ENCODE measurements at regions not wholly inside any gene's neighbourhood (a gene's known extent, or its start where the extent isn't known, plus 50 kb on each side); places are given as distances from the start of the nearest gene placed in this dataset.

- no peak for TF ChIP-seq SOX6 (IDR thresholded peaks at IDR 0.05)
- TF ChIP-seq SOX6 (CRISPR knock-in tag; IDR thresholded peaks at IDR 0.05) = 0 out of 2 replicates have a peak, but pooled peaks have one; percentile 14
- no peak for TF ChIP-seq FOXK2 (IDR thresholded peaks at IDR 0.05)
- no peak for TF ChIP-seq FLYWCH1 (CRISPR knock-in tag; IDR thresholded peaks at IDR 0.05)
- no peak for TF ChIP-seq MED1 (CRISPR knock-in tag; IDR thresholded peaks at IDR 0.05)
- TF ChIP-seq RXRB (CRISPR knock-in tag; IDR thresholded peaks at IDR 0.05; ENCODE audit: borderline replicate concordance) = 0 out of 2 replicates have a peak, but pooled peaks have one; percentile 17
Measured at GRCh38 chr16:51538707-51539498, 387.8 kb upstream of the SALL1 start (continued).

GRCh38 chr16:51535591-51535990, 384.5 kb upstream of the SALL1 start:
- Histone ChIP-seq H3K9ac (ENCODE audit: insufficient read depth, low read depth, low read length) (no peak overlapping the region), H3K79me2 (ENCODE audit: insufficient read depth, low read length) (no peaks in the 10 kb centered on the region), H3K4me1 (ENCODE audit: insufficient read depth, low read length) (peaks cover 12% of the 10 kb centered on the region; the same call in 1 of the 2 replicates), H3K9me3 (ENCODE audit: low read length) (no peaks in the 10 kb centered on the region), H3K27me3 (ENCODE audit: control insufficient read depth in 1 of 2, insufficient read depth in 2 of 2, low read length in 2 of 2) (no peaks in the 10 kb centered on the region), H3K4me2 (ENCODE audit: low read depth, low read length) (no peak overlapping the region), H3K27ac (ENCODE audit: extremely low read length, insufficient read depth, low read length) (no peak overlapping the region), H3K4me3 (replicated peaks in 1 of 3; ENCODE audit: insufficient read depth in 1 of 3, low read depth in 2 of 3, low read length in 3 of 3) (no peak overlapping the region), H4K20me1 (ENCODE audit: insufficient read depth, low read length) (no peaks in the 10 kb centered on the region), H3K36me3 (replicated peaks in 1 of 2; ENCODE audit: control insufficient read depth in 1 of 2, insufficient read depth in 2 of 2, low read length in 2 of 2) (no peaks in the 10 kb centered on the region), H2AFZ (ENCODE audit: low read length) (no peak overlapping the region)
- in situ Hi-C loops (cut with HindIII; ENCODE audit: extremely low pct_ligation_motif_present, low pct_unique_long_range_greater_than_20kb) = no loop called here
- DNase-seq (ENCODE audit: low spot score) (no peak), ATAC-seq (no peak), FAIRE-seq (no peak)
- CTCF ChIA-PET (ENCODE audit: low intra/inter-chr PET ratio, low total read pairs) = no interaction called here
- BruUV-seq (replicated peaks) = no TSS peak
- intact Hi-C loops (cut with micrococcal nuclease; ENCODE audit: unreplicated experiment) = no loop called here
- TF ChIP-seq NFE2L2 (IDR thresholded peaks at IDR 0.05; ENCODE audit: low read length) = no peak
- TF ChIP-seq ATF2 (CRISPR knock-in tag; IDR thresholded peaks at IDR 0.05) = no peak
- TF ChIP-seq ZBTB44 (CRISPR knock-in tag; IDR thresholded peaks at IDR 0.05) = no peak
- TF ChIP-seq ZNF576 (CRISPR knock-in tag; IDR thresholded peaks at IDR 0.05) = no peak
- no peak for TF ChIP-seq KDM2A (CRISPR knock-in tag; IDR thresholded peaks at IDR 0.05; ENCODE audit: borderline replicate concordance, low read depth)
- TF ChIP-seq ZNF75D (CRISPR knock-in tag; IDR thresholded peaks at IDR 0.05; ENCODE audit: borderline replicate concordance) = no peak
- WGBS (ENCODE audit: low lambda C conversion rate) = 27% methylated on average over 11 of the region's 11 CpGs
- POLR2A ChIA-PET = no interaction called here
